ENCODE measurements at regions not wholly inside any gene's neighbourhood (a gene's known extent, or its start where the extent isn't known, plus 50 kb on each side); places are given as distances from the start of the nearest gene placed in this dataset.

GRCh38 chr1:30242722-30243457, 480.5 kb downstream of the MATN1 start:
- no peak for TF ChIP-seq CTCF (IDR thresholded peaks at IDR 0.05; ENCODE audit: low read depth, low read length, missing control alignments)
- DNase-seq (ENCODE audit: low read depth) = no peak
- no peak overlapping the region for H3K4me3 ChIP-seq (ENCODE audit: low read depth, low read length)

- no peak for TF ChIP-seq CTCF (IDR thresholded peaks at IDR 0.05; ENCODE audit: low read depth, low read length, missing control alignments)
- no peak for DNase-seq (ENCODE audit: low read depth)
- H3K4me3 ChIP-seq (ENCODE audit: low read depth, low read length) = no peak overlapping the region
Observed at GRCh38 chr1:30242168-30242567, 481.2 kb downstream of the MATN1 start.

GRCh38 chr1:30241681-30242080, 481.7 kb downstream of the MATN1 start:
- no peak overlapping the region for H3K4me3 ChIP-seq (ENCODE audit: low read depth, low read length)
- no peak for DNase-seq (ENCODE audit: low read depth)
- no peak for TF ChIP-seq CTCF (IDR thresholded peaks at IDR 0.05; ENCODE audit: low read depth, low read length, missing control alignments)

GRCh38 chr1:30234091-30234490, 489.3 kb downstream of the MATN1 start:
- no peak for DNase-seq (ENCODE audit: low read depth)
- H3K4me3 ChIP-seq (ENCODE audit: low read depth, low read length) = no peak overlapping the region
- no peak for TF ChIP-seq CTCF (IDR thresholded peaks at IDR 0.05; ENCODE audit: low read depth, low read length, missing control alignments)

- no peak overlapping the region for H3K4me3 ChIP-seq (ENCODE audit: low read depth, low read length)
- TF ChIP-seq CTCF (IDR thresholded peaks at IDR 0.05; ENCODE audit: low read depth, low read length, missing control alignments) = peak; percentile 87
- no peak for DNase-seq (ENCODE audit: low read depth)
Observed at GRCh38 chr1:30232288-30232899, 491.0 kb downstream of the MATN1 start.

- no peak for TF ChIP-seq CTCF (IDR thresholded peaks at IDR 0.05; ENCODE audit: low read depth, low read length, missing control alignments)
- DNase-seq (ENCODE audit: low read depth) = no peak
- no peak overlapping the region for H3K4me3 ChIP-seq (ENCODE audit: low read depth, low read length)
Observed at GRCh38 chr1:30229960-30230359, 493.4 kb downstream of the MATN1 start.

- DNase-seq (ENCODE audit: low read depth) = no peak
- no peak overlapping the region for H3K4me3 ChIP-seq (ENCODE audit: low read depth, low read length)
- no peak for TF ChIP-seq CTCF (IDR thresholded peaks at IDR 0.05; ENCODE audit: low read depth, low read length, missing control alignments)
Observed at GRCh38 chr1:30229557-30229956, 493.8 kb downstream of the MATN1 start.
